T-helper 9 cell (primary cell): ENCODE measurements at regions not wholly inside any gene's neighbourhood (a gene's known extent, or its start where the extent isn't known, plus 50 kb on each side); places are given as distances from the start of the nearest gene placed in this dataset.
"Not testable (repeated sequence)": the region's sequence is repeated elsewhere in the genome, so short reads cannot be mapped to it uniquely, and the experiment has no call there.

Experiments used
- DNase-seq: peaks from one replicate; pipeline ENCODE4 v3.0.0-alpha.2; 2020

DNA sequence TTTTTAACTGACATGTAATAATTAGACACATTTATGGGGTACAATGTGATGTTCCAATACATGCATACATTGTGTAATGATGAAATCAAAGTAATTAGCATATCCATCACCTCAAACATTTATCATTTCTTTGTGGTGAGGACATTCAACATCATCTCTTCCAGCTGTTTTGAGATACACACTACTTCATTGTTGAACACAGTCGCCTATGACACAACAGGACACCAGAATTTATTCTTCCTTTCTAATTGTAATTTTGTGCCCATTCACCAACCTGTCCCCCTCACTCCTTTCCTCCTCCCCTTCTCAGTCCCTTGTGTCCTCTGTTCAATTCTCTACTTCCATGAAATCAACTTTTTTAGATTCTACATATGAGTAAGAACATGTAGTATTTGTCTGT, 113.4 kb upstream of the CBLB start:
- no peak for DNase-seq

DNA sequence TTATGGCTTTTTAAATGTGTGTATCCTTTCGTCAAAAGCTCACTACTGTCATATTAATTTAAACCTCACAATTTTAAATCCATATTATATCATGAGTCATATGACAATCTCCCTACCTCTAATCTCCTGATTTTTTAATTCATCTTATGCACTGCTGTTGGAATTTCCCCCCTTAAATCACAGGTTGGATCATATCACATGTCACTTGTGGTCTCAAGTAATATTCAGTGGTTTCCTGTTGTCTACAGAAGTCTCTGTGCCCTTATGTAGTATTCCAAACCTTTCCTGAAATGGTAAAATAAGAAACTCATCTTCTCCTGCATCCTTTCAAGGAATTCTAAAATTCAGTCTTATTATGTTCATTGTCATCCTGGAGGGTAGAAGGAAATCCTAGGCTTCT, 116.0 kb upstream of the CBLB start:
- DNase-seq: no peak

DNA sequence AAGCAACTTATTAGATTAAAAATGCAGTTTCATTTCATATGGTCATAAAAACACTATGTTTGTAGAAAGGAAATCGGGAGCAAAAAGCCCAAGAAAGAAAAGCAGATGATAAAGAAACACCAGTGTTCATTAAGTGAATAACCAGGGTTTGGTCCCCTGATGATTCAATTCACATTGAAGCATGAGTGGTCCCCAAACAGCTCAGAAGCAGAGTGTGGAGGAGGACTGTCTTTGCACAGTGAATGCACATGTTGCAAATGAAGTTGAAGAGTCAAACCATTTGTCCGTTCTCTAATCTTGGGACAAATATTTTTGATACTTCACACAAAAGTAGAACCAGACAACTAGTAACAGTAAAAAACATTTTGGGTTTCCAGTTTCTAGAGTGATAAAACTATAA, 117.5 kb upstream of the CBLB start:
- not testable (repeated sequence) for DNase-seq

DNA sequence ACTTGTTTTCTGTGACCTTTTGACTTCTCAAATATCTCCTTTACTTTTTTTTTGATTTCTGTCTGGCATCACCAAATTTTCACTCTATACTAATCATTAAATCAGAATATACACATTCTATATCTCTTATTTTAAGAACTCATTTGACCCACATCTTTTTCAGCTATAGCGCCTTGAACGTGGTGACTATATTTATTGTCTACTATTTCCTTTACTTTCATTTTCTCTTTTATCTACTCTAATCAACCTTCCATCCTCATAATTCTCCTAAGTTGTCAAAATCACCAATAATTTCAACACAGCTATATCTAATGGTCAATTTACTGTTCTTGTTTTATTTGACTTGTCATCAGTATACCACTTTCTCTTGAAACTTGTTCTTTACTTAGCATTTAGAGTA, 119.0 kb upstream of the CBLB start:
- no peak for DNase-seq

DNA sequence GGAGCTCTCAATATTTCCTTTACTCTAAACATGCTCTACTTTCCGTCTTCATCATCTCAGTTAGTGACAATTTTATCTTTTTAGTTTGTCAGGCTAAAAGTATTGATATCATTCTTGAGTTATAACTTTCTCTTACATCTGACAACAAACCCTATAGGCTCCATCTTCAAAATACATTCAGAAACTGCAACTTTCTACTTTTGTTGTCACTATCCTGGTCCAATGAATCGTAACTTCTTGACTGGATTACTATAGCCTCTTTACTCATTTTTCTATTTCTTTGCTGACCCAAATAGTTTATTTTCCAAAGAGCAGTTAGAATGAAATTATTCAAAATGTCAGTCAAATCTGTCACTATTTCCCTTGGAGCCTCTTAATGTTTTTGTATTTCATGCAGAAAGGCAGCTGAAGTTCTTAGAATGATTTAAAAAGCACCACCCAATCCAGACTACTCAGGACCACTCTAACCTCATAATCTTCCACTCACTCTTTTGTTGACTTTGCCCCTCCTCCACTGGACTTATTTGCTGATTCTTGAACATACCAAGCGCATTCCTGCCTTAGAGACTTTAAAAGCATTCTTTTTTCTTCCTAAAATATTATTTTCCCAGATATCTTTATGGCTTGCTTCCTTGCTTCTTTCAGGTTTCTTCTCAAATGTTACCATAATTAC, 119.9 kb upstream of the CBLB start:
- DNase-seq: no peak

DNA sequence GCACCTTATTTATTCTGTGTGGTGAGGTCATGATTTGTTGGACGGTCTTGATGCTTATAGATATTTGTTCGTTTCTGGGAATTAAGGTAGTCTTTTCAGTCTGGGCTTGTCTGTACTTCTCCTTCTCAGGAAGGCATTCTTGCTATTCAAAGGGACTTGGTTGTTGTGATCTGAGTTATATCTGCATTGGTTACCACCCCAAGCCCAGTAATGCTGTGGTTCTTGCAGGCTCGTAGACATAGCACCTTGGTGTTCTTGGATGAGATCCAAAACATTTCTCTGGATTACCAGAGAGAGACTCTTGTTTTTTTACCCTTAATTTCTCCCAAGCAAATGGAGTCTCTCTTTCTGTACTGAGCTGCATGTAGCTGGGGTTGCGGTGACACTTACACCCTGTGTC, 128.0 kb upstream of the CBLB start:
- no peak for DNase-seq

DNA sequence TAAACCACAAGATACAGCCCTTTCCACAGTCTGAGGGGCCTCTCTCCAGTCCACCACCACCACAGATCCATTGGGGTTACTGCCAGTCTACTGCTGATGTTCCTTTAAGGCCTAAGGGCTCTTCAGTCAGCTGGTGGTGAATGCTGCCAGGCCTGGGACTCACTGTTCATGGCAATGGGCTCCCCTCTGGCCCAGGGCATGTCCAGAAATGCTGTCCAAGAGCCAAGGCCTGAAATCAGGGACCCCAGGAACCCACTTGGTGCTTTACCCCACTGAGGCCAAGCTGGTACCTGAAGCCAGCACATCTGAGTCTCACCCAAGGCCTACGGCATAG, 128.6 kb upstream of the CBLB start:
- DNase-seq: no peak

DNA sequence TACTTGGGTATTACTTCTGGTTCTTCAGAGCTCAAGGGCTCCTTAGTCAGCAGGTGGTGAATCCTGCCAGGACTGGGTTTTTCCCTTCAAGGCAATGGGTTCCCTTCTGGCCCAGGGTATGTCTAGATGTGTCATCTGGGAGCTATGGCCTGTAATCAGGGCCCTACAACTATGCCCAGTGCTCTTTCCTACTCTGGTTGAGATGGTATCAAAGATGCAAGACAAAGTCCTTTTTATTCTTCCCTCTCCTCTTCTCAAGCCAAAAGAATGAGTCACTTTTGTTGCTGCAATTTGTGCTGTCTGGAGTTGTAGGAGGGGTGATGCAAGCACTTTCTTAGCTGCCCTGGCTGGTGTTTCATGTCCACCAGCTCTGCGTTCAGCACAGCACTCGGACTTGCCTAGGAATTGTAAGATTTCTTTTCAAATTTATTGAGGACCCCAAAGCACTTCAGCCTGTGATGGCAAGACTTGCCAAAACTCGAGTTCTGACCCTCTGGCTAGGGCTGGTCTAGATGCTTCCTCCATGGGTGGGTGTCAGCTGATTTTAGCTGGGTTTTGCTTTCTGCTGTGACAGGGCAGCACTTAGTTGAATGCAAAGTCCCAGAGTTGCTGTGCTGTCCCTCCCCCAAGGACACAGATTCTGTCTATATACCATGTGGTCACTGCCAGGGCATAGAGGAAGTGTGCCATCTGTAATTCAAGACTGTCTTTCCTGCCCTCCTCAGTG, 129.2 kb upstream of the CBLB start:
- DNase-seq: no peak

DNA sequence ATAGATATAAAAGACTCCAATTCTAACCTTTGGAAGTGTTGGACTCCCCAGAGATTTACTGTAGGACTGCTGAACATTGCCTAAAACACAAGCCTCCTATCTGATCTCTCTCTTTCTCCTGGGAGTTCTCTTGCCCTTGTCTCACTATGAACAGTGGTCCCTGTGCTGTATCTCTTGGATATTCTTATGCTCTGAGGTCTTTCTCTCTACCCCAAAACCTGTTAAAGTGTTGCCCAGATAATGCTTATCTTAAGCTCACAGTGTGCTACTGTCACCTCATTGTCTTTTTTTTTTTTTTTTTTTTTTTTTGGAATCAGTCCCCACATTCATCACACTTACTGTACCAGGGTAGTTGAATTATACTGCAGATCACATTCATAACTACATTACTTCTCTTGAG, 131.0 kb upstream of the CBLB start:
- no peak for DNase-seq

DNA sequence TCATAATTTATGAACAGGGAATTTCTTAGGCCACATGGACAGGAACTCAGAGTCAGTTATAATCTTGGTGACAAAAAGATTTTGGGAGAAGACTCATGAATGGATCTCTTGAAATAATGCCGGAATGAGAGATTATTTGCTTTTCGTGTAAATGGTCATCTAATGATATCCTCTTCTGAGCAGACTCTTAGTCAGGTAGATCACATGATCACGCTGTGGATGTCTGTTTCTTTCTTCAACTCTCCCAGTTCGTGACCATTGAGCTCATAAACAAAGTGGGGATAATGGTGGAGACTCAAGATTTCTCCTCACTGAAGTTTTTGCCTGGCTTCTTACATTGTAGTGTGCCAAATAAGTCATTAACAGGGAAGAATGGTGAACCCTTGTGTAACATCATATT, 133.1 kb upstream of the CBLB start:
- no peak for DNase-seq

DNA sequence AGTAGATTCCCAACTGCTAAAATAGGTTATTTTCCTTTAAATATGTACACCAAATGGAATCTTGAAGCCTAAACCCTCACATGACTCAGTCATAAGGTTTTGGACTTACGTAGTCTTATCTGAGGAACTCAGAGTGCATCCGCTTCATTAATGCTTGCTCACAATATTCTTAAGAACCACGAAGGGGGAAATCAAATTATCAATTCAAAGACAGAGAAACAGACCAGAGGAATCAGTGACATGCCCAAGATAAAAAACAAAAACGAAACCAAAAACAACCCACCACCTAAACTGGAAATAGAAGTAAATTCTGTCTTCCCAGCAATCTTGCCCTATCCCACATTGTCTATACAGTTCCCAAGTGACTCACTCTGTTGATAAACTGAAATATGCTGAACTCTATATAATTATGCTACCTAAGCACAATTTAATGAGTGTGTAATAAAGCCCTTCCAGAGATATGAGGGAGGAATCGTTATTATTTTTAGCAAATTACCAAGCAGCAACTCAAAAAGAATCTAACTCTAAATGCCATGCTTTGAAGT, 135.4 kb upstream of the CBLB start:
- DNase-seq: no peak

DNA sequence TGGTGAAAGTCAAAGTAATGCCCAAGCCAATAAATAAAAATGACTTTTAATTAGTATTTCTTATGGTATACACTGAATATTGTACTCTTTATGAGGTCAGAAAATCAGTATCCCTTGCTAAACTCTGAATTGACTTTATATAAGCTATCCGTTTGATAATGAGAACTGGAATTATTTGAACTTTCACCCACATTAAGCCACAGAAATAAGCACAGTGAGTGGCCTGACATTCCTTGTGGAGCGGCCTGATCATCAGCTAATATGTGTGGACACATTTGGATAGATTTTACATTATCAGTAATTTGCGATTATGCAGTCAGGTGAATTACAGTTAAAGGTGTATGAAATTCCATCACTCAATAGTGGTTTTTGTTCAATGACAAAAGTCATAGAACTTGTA, 136.0 kb upstream of the CBLB start:
- DNase-seq: no peak

DNA sequence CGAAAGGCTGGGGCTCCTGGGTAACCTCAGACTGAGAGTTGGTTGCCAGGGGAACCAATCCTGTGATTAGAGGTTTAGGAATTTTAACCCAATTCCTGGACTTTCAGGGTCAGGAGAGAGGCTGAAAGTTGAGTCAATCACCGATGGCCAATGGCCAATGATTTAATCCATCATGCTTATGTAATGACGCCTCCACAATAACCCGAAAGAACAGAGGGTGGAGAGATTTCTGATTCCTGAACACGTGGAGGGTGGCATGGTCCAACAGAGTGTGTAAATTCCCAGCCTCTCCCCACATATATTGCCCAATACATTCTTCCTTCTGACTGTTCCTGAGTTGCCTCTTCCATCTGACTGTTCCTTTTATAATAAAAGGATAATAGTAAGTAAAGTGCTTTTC, 137.2 kb upstream of the CBLB start:
- DNase-seq: no peak

DNA sequence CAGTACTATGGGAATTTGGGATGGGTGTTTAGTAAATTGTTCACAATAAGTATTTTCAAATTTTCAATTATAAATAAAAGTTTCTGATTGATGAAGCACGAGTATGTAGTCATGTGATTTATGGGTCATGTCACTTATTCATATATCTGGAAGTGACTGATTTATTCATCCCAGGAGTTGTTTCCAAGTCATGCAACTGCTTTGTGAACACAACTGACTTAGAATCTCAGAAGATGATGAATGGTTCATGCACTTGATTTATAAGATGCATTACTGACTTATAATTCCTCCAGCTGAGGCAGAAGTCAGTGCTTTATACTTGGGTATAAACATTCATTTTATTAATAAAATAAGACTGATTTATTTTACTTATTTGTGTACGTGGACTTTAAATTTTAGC, 137.8 kb upstream of the CBLB start:
- no peak for DNase-seq

DNA sequence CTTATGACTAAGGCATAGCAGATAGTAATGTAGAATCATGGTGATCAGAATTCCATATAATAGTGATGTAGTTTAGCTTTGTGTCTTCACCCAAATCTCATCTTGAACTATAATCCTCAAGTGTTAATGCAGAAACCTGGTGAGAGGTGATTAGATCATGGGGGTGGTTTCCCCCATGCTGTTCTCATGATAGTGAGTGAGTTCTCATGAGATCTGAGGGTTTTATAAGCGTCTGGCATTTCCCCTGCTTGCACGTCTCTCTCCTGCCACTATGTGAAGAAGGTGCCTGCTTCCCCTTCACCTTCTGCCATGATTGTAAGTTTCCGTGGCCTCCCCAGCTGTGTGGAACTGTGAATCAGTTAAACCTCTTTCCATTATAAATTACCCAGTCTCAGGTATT, 138.7 kb upstream of the CBLB start:
- no peak for DNase-seq

DNA sequence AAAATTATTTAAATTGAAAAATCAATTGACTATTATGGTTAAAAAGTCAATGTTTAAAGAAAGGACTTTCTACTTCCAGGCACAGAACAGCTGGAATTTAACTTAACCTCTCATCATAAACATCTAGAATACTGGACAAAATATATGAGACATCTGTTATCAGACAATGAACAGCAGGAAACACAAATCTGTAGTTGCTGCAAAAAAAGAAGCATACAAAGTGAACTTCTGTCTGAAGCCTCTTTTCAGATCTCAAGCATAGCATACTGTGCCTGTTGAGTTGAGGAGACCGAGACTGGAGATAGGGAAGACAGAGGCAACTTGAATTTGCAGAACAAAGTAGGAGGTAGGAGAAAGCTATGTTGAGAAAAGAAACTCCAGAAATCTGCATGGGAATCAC, 140.0 kb upstream of the CBLB start:
- DNase-seq: no peak

DNA sequence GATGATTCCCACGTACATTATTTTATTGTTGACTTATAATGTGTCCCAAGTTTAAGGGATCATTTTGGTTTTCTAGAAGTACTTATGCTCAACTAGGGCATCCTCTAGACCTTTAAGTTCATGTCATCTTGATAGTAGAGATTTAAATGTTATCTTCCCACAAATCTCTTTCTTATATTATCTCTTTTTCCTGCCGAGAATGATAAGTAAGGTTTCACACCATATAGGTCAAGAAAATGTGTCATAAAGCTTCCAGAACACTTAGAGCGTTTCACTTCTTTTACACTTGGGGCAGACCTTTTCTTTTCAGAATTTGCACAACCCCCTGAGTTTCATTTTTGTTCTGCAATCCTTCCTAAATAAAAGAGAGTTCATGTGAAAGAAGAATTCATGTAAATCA, 142.0 kb upstream of the CBLB start:
- no peak for DNase-seq

DNA sequence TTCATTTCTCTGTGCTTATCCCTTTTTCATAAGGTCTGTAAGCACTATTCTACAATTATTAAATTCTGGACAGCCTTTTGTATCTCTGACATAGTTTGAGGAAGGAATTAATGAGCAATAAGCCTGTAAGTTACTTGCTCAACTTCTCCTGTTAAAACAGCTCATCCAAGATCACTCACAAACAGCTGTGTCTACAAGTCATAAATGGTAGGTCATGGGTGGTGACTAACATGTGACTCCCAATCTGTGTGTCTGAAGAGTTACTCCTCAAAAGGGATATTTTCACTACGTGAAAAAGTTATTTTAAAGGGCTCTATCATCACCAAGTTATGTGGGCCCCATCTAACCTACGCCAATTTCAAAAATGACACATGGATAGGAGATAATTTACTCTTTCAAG, 145.2 kb upstream of the CBLB start:
- no peak for DNase-seq

DNA sequence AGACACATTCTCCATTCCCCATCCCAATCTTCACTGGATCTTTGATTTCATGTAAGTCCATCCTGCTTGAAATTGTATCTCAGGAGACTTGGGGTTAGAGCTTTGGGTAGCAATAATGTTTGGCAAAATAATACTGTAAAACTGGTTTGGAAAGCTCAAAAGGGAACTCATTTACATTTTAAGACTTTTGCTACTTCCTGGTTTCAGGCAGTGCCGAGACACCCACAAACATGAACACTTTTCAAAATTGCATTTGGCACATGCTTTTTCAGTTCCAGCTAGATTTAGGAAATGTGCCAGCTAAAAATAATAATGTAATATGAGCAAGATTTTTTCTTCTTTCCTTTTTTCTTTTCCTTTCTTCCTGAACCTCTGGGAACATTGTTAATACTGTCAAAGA, 145.7 kb upstream of the CBLB start:
- DNase-seq: no peak

DNA sequence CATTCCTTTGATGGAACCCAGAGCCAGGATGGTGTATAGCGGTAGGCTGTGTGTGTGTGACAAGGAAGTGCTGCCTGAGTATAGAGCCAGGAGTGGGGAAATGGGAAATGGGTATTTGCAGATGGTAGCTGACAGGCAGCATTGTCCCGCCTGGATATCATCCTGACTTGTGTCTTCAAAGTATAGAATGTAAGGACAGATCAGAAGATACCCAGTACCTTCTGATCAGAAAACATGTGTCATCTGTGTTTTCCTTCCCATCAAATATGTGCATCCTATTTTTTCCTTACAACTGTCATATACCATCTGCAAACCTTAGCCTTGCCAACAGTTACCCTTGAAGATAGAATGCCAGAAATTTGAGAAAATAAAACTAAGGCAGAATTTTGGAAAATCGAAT, 146.2 kb upstream of the CBLB start:
- DNase-seq: no peak

DNA sequence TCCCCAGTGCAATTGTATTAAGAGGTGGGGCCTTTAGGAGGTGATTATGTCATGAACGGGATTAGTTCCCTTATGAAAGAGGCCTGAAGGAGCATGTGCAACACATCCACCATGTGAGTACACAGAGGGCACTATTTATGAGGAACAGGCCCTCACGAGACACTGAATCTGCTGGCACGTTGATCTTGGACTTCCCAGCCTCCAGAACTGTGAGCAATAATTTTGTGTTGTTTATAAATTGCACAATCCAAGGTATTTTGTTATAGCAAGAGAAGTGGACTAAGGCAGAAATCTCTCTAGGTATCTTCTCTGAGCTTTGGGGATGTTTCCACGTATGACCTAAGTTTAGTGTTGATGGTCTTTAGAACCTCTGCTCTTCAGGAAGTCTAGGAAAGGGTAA, 149.3 kb upstream of the CBLB start:
- DNase-seq: no peak

DNA sequence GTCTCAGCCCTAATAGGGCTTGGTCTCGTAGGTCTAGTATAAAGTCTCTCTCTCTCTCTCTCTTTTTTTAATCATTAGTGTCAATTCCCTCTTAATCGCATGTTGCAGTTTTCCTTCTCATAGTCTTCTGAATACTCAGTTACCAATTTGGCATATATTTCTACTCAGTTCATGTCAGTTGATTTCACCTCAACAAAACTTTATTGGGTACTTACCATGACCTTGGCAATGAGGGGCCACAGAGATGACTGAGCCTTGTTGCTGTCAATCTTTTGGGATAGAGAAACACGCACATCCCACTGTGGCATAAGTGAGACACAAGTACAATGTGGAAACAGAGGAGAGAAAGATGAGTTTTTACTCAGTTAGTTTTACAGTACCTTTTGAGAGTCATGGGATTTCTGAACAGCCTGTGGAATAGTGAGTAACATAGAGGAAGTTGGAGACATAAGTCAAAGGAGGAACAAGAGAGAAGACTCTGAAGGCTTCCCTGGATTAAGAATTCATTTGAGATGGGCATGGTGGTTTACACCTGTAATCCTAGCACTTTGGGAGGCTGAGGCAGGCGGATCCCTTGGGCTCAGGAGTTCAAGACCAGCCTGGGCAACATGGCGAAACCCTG, 150.2 kb upstream of the CBLB start:
- DNase-seq: no peak

DNA sequence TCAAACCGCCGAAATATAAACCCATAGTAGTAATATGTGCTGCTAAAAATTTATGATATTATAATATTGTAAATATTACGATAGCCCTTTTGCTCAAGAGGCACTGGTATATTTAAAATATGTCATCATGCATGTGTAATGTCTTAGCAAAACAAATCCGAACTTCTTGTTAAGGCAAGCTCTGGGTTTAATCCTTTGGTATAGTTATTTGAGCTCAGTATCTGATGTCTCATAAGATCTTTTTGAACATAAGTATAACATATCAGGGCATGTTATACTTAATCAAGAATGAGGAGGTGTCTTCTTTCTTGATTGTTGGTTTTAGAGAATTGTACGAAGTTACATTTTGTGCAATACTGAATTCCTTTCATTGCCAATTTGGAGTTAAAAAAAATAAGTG, 154.1 kb upstream of the CBLB start:
- DNase-seq: no peak

DNA sequence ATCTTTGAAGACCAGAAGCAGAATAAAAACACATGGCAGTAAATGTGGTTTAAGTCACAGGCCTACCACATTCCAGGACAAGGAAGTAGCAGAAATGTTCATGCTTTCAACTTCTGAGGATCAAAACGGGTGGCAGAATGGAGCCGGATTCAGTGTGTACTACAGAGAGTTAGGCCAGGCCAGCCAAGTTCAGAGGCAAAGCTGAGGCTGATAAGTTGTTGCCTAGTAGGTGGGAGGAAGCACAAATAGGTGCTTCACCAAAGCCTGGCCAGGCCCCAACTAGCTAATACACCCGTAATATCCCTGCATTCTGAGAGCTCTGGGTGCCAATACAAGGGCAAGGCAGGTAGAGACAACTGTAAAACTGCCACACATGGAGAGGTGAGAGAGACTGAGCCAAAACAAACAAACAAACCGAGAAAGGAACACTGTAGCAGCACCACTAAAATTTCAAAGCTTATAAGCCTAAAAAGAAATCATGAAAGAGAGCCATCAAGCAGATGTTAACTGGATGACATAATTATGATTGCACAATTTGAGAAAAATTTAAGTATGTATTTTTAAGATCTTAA, 156.4 kb upstream of the CBLB start:
- DNase-seq: no peak
